HPDE6-E6E7 (cell line): ENCODE measurements at regions not wholly inside any gene's neighbourhood (a gene's known extent, or its start where the extent isn't known, plus 50 kb on each side); places are given as distances from the start of the nearest gene placed in this dataset.

Experiments used
- DNase-seq: peaks from one replicate; pipeline ENCODE4 v3.0.0; 2011; ENCODE audit warnings: missing footprints; ENCODE audit errors: extremely low spot score

- DNase-seq = peak; percentile 5
Measured at GRCh38 chr12:84807249-84807648, 105.3 kb downstream of the SLC6A15 start.

DNA sequence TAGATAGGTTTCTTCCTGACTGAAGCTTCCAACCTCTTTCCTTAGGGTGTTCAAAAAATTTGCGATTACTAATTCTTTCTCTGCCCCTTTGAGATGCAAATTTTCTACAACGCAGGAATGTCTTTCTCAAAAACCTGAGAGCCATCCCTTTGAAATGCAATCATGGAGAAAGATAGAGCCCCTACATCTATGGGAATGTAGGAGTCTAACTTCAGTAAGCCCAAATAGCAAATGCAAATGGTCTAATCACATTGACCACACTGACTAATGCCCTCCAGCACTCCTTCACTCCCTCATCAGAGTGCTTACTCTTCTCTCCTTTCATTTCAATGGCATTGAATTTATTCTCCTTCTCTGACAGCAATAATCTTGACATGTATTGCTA, 107.1 kb downstream of the SLC6A15 start:
- DNase-seq = no peak

DNA sequence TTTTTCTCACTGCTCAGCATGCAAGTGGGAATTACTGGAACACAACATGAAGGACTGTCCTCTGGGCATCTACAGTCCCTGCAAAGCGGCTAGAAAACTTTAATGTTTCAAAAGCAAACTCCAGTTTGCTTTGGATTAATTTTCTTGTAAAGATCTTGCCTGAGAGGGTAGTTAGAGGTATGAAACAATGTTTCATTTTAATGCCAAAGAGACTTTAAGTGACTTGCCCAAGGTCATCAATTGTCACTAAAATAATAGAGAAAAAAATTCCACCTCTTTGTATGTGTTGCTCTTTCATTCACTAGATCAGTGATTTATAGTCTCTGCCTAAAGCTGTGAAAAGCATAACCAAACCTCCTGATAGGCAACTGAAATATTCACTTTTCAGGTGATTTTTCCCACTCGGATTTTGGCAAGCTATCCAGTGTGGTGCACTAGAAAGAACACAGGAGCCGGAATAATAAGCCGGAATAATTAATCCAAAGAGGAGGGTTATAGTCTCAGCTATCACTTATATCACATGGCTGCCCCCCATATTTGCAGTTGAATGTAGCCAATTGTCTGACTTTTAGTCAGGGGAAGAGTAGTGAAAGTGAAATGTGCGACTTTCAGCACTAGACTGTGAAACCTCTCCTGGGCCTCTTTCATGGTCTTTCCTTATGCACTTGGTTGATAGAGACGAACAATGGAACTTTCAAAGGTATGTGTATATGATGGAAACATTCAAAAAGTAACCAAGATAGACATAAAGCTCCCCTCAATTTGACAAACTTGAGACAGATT, 107.7 kb downstream of the SLC6A15 start:
- no peak for DNase-seq

GRCh38 chr12:84803661-84804060, 108.9 kb downstream of the SLC6A15 start:
- DNase-seq = no peak

DNA sequence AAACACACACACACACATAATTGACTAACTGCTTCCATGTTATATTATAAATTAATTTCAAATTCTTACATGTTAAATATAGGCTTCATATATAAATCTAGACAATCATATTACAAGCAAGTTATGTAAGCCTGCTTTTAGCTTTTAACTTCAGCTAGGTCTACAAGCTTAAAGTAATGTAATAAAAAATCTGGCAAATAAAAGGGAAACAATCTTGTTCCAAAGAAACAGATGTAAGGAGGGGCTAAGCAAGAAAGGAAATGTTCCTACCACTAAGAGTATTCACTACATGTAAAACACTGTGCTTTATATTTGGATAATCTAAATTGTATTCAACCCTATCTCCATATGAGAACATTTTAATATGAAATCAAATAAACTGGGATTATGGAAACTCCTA, 110.4 kb downstream of the SLC6A15 start:
- no peak for DNase-seq

- DNase-seq = peak; percentile 16
Measured at GRCh38 chr12:84793558-84794367, 118.8 kb downstream of the SLC6A15 start.

DNA sequence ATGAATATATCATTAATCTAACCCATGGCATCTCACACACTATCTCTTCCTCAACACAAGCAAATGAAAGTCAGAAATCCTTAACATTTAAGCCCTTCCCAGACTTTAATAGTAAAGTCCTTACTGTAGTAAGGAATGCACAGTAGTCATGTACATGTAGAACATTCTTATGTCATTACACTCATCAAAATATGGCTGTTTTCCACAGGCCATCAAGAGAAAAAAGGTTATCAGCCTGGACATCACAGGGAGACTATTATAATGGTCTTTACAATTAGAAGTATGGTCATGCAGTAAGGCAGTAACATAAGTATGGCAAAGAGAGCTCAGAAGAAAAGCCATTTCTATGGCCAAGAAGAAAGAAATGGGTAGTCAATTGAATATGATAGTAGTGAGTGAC, 121.2 kb downstream of the SLC6A15 start:
- no peak for DNase-seq

- no peak for DNase-seq
Measured at GRCh38 chr12:84789184-84789583, 123.4 kb downstream of the SLC6A15 start.

- DNase-seq = no peak
Measured at GRCh38 chr12:84787253-84787652, 125.3 kb downstream of the SLC6A15 start.

DNA sequence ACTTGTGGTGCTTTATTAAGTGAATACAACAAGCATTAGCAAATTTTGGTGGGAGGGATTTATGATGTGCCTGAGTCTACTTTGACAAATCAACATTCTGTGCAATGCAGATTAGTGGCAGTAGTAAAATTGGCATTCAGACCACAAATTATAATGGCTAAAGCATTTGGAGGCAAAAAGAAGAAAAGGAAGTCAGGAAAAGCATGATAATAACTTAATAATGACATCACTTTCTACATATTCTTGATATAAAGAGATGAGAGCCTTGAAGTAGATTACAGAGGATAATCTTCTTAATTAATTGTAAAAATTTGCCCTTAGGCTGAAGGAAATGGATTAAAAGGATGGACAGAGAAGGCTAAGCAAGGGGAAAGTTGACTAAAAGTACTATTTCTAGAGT, 126.0 kb downstream of the SLC6A15 start:
- no peak for DNase-seq

GRCh38 chr12:84785951-84786350, 126.6 kb downstream of the SLC6A15 start:
- no peak for DNase-seq

GRCh38 chr12:84785281-84785680, 127.3 kb downstream of the SLC6A15 start:
- DNase-seq = no peak

DNA sequence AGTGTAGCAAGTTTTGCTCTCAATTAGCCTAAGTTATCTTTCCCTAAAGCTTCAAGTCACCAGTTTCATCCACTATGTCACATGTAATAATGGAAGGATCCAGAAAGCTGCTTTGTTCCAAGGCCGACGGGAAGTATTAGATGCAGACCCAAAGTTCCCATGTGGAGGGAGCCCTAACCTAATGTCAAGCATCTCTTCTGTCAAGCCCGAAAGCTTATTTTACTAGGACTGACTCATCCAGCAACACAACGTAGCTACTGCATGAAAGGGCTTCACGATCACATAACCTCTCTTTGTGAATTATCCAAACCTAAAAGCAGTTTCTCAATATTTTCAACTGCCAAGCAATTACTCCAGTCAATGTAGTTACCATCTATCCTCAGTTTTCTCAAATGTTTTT, 133.4 kb downstream of the SLC6A15 start:
- no peak for DNase-seq

DNA sequence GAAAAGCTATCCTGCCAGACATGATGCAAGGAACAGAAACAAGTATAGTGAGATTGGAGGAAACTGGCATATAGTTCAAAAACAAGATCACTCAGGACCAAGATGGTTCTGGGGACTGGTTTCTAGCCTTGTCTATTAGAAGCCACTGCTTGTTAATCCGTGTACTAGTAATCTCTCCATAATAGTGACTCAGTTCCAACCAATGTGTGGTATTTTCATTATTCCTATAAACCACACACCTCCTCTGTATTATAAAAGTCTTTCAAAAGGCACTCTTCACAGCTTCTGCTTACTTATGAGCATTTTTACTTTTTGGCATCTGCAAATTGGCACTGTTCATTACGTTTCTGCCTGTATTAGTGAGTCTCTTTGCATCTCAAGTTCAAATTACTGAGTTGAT, 140.3 kb downstream of the SLC6A15 start:
- no peak for DNase-seq

- no peak for DNase-seq
Measured at GRCh38 chr12:84767079-84767478, 145.5 kb downstream of the SLC6A15 start.

DNA sequence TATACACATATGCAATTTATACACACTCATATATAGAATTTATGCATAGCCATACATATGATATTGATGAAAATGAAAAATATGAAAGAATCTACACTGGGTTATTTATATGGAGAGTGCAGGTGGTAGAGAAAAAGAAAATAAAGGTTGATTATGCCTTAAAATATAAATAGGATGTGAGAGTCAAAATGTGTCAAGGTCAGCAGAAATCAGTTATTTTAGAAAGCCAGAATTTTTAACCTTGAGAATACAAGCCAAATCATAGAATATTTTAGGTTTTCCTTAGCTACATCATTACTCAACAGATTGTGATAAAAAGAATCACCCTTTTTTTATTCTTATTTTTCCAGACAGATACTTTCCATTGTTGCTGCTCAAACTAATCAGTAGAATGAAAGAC, 146.2 kb downstream of the SLC6A15 start:
- no peak for DNase-seq

DNA sequence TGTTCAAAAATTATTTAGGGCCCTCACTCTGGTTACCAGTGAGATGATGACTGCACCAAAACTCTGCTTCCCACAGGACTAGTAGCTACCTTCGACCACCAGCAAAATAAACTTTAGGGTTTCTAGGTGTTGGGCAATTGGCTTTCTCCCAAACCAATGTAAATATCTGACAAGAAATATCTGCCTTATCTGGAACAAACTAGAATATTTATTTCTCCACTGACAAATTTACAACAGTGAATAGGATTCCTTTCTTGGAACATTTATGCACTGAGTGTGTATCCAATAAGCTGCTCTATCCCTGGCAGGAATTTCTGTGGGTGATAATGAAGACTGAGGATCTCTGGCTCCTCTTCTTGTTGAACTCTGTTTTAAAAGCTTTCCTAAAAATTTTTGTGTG, 148.6 kb downstream of the SLC6A15 start:
- DNase-seq = no peak

GRCh38 chr12:84763107-84763506, 149.5 kb downstream of the SLC6A15 start:
- no peak for DNase-seq

DNA sequence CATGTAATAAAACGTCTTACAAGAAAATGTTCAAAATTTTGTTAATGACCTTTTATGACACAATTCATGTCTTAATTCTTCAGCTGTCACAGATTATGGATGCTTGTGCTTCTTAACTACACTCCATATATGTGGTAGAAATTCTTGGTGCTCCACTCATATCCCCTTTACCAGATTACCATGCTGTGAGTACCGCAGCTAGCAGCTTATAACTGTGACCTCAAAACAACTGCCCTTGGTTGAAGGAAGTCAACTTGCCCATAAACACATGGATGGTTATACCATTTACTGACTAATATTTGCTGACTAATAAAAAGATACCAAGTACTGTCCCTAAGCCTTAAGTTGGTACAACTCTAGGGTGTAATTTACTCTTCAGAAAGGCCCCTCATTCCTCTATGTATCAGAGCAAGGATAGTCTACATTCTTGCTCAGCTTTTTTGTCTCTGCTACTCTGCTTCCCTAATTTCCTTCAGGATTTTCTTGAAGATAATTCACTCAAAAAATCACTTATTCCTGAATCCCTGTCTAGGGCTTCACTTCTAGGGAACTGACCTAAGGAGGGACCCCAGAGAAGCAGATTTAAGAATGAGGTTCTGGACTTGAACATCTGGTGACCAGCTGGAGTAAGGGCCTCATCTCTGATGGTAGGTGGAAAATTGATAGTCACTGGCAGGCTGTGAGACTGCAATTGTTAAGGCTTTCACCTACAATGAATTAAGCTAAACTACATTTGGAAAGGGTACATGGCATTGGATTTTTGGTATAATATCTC, 152.3 kb downstream of the SLC6A15 start:
- no peak for DNase-seq

DNA sequence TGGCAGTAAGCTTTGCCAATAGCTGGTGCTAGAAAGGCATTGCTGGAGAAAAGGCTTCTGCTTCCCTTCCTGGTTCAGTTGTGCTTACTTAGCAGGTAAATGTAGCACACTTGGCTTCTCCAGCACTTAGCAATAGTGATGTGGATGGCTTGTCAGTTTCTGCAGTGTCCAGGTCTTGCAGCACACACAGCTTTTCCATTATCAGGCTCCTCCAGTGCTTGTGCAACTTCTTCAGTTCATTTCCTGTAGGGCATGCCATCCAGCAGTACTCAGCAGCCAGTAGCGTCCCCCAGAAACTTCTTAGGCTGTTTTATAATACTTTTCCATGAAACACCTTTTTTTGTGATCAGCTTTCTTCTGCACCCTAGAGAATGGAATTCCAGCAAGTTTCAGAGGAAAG, 154.6 kb downstream of the SLC6A15 start:
- no peak for DNase-seq

DNA sequence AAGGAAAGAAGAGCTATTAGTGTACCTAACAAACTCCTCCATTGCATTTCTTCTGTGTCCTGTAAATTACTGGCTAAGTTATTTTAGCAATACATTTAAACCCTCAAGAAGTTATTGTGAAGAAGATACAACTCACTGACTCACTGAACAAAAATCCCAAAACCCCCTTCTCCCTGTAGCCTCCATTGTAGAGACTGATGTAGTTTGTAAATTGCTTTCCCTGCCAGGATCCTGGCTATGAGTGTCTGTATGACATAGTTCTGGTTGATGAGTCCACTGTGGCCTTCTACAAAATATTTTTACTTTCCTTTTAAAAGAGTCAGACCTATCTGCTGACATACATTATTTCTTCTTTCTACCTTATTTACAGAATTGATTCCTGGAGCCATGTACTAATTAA, 155.6 kb downstream of the SLC6A15 start:
- DNase-seq = no peak

- DNase-seq = no peak
Measured at GRCh38 chr12:84745127-84745526, 167.5 kb downstream of the SLC6A15 start.
